GM19035 (cell line): ENCODE measurements at regions not wholly inside any gene's neighbourhood (a gene's known extent, or its start where the extent isn't known, plus 50 kb on each side); places are given as distances from the start of the nearest gene placed in this dataset.

Source experiments
- ATAC-seq: cut with Tn5 transposase; IDR thresholded peaks from one replicate; pipeline ENCODE4 v1.9.1; 2021; ENCODE audit not compliant: unreplicated experiment

DNA sequence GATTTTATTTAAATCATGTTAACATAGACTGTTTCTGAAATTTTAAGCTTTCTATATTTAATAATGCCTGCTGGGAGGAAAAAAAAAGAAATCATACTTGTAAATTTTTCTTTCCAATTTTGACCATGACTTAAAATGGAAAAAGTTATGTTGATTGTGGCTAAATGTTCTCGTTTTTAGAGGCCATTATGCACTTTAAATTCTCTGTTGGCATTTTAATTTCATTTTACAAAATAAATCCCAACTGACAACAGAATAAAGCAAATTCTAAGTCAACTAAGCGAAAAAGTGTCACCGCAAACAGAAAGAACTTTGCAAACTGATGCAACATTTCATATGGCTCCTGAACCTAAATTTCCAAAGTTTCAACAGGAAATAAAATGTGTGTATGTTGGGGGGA is 74.8 kb upstream of the G2E3 start:
- no peak for ATAC-seq

DNA sequence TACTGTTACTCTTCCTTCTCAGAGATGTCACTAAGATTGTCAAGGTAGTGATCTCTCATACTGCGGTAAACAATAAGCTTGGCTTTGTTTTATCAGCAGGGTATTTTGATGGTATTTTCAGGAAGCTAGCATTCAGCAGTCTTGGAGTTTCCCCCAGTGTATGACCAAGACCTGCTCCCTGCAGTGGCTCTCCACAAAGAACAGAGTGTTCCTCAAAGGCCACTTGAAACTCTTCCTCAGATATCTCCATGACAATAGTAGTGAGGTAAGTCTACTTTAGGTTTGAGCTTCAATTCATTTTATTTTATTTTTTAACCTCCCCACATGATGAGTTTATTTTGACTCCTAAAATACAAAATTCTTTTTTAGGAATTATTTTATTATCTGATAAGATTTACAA is 74.0 kb upstream of the G2E3 start:
- ATAC-seq = no peak

DNA sequence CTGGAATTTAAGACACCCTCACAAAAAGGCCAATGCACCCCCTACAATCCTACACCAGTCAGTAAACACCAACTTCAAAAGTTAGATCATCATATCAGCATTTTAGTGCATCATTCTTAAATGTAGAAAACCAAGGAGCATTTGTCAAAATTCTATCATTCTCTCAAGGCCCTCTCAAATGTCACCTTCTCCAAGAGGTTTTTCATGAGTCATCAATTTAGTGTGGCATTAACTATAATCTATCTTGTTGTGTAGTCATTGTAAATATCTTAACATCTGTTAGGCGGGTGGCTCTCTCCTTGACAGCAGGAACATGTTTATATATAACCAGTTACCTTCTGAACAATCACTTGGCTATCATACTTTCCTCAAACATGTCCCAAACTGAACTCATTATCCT is 62.1 kb upstream of the G2E3 start:
- no peak for ATAC-seq

DNA sequence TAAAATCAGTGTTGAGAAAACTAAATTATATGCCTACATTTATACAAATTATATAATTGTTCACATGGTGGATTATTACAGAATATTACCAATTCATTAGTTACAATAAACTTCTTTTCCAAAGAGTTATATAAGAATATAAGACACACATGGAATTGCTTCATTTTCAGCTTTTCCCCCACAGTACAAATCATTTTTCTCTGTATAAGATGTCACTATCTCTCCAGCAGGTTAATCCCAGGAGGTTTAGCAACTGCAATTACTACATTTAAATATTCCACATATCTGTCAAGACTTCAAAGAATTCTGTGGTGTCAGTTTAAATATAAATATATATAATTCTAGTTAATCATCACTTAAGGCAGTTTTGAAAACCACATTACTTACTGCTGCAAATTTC is 59.6 kb upstream of the G2E3 start:
- ATAC-seq = no peak

DNA sequence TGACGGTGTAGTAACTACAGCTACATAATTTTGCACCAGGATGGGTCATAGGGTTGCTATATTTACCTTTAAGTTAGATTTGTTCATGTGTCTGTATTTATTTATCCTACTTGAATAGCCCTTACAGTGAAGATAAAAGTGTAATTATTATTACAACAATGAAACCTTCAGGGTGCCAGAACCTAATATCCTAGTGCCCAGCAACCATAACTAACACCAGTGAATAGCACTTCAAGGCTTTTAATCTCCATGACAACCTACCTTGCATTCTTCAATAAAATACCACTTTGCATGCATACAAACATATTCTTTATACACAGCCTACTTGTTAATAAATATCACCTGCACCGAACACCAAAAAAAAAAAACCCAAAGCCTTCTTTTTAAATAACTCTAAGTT is 58.7 kb upstream of the G2E3 start:
- ATAC-seq = no peak

DNA sequence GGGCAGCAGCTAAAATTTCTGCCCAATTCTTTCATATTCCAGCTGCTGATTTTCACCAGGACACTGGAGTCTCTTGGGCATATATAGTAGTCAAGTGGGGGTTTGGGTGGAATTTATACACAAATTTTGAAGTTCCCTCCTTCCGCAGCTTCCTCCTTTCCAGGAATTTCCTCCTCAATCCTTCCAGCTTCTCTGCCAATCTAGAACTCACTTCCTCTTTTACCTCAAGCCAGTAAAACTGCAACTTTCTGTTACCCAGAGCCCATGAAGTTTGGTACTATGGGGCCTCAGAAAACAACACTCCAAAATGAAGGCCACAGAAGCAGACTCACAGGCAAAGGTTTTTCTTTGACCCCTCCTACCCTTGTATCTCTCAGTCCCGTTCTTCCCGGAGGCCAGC is 51.7 kb upstream of the G2E3 start:
- no peak for ATAC-seq
